ENCODE measurements at regions not wholly inside any gene's neighbourhood (a gene's known extent, or its start where the extent isn't known, plus 50 kb on each side); places are given as distances from the start of the nearest gene placed in this dataset.

- Histone ChIP-seq H3K27me3 (ENCODE audit: control insufficient read depth, insufficient read depth, low read length) (no peaks in the 10 kb centered on the region), H3K4me1 (ENCODE audit: control insufficient read depth, insufficient read depth, low read length) (no peaks in the 10 kb centered on the region)
- 75% methylated on average over 1 of the region's 6 CpGs for WGBS (ENCODE audit: insufficient coverage)
Measured at GRCh38 chr10:9621216-9621615, 1396.5 kb upstream of the CELF2 start.

GRCh38 chr10:9625304-9625703, 1392.4 kb upstream of the CELF2 start:
- H3K27ac ChIP-seq (ENCODE audit: low read depth, low read length), result no peak overlapping the region
- no peaks in the 10 kb centered on the region for H3K9me3 ChIP-seq (ENCODE audit: control insufficient read depth, insufficient read depth, low read length)
- no peaks in the 10 kb centered on the region for H3K36me3 ChIP-seq (ENCODE audit: control insufficient read depth, insufficient read depth, low read length)
- DNase-seq (ENCODE audit: low read depth in 4 of 6, low spot score in 6 of 6), result peak in 1 of 6 donors; percentile 59
- no peaks in the 10 kb centered on the region for H3K27me3 ChIP-seq (ENCODE audit: control insufficient read depth, insufficient read depth, low read length)
- no peak overlapping the region for H3K4me3 ChIP-seq (ENCODE audit: low read depth, low read length)
- H3K4me1 ChIP-seq (ENCODE audit: control insufficient read depth, insufficient read depth, low read length), result no peaks in the 10 kb centered on the region

More at GRCh38 chr10:9621216-9621615, 1396.5 kb upstream of the CELF2 start:
- no peak overlapping the region for H3K4me3 ChIP-seq (ENCODE audit: low read depth, low read length)
- no peaks in the 10 kb centered on the region for H3K9me3 ChIP-seq (ENCODE audit: control insufficient read depth, insufficient read depth, low read length)
- no peak for DNase-seq (ENCODE audit: low read depth in 4 of 6, low spot score in 6 of 6)
- H3K36me3 ChIP-seq (ENCODE audit: control insufficient read depth, insufficient read depth, low read length), result no peaks in the 10 kb centered on the region
- no peak overlapping the region for H3K27ac ChIP-seq (ENCODE audit: low read depth, low read length)

DNA sequence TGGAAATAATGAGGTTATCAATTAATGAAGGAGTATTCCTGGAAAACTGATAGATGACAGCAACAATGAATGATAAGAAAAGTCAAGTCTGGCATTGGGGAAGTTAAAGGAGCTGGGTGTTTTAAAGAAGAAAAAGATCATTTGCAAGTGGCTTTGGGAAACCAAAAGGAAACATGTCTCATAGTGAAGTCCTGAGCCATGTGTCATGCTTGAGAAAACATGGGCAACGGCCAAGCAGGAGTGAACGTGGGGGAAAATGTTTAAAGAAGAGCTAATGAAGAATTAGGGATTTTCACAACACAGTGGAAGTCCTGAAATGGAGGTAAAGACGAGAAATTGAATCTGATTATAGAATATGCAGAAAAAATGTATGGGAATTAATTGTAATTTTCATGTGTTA, 1383.2 kb upstream of the CELF2 start:
- 97% methylated on average over 3 of the region's 3 CpGs for WGBS (ENCODE audit: insufficient coverage)
- no peaks in the 10 kb centered on the region for H3K36me3 ChIP-seq (ENCODE audit: control insufficient read depth, insufficient read depth, low read length)

DNA sequence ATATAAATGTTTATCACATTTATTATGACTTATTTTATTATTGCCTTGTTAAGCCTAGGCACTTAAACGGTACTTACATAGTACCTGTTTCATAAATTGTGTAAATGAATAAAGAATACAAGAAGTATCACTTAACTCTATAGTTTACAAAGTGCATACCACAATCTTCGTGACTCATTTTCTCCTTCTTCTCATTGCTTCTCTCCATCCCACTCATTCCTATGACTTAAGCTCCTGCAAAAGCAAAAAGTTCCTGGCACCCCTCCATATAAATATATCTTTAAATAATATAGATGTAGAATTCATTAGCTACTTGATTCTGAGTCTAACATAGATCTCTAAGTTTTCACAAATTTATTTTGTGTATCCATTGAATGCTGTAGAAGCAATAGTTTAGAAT, 1382.0 kb upstream of the CELF2 start:
- no CpG with 5 or more reads among the region's 2 CpGs for WGBS (ENCODE audit: insufficient coverage)
- H3K4me1 ChIP-seq (ENCODE audit: control insufficient read depth, insufficient read depth, low read length), result no peaks in the 10 kb centered on the region
- no peak for DNase-seq (ENCODE audit: low read depth in 4 of 6, low spot score in 6 of 6)
- H3K9me3 ChIP-seq (ENCODE audit: control insufficient read depth, insufficient read depth, low read length), result no peaks in the 10 kb centered on the region
- H3K27me3 ChIP-seq (ENCODE audit: control insufficient read depth, insufficient read depth, low read length), result no peaks in the 10 kb centered on the region
- H3K4me3 ChIP-seq (ENCODE audit: low read depth, low read length), result no peak overlapping the region
- H3K27ac ChIP-seq (ENCODE audit: low read depth, low read length), result no peak overlapping the region
- H3K36me3 ChIP-seq (ENCODE audit: control insufficient read depth, insufficient read depth, low read length), result no peaks in the 10 kb centered on the region

More for the DNA sequence above, 1383.2 kb upstream of the CELF2 start:
- Histone ChIP-seq H3K27ac (ENCODE audit: low read depth, low read length) (no peak overlapping the region), H3K9me3 (ENCODE audit: control insufficient read depth, insufficient read depth, low read length) (no peaks in the 10 kb centered on the region), H3K4me1 (ENCODE audit: control insufficient read depth, insufficient read depth, low read length) (no peaks in the 10 kb centered on the region), H3K27me3 (ENCODE audit: control insufficient read depth, insufficient read depth, low read length) (no peaks in the 10 kb centered on the region), H3K4me3 (ENCODE audit: low read depth, low read length) (no peak overlapping the region)
- no peak for DNase-seq (ENCODE audit: low read depth in 4 of 6, low spot score in 6 of 6)

GRCh38 chr10:9636216-9636615, 1381.5 kb upstream of the CELF2 start:
- H3K27me3 ChIP-seq (ENCODE audit: control insufficient read depth, insufficient read depth, low read length), result no peaks in the 10 kb centered on the region
- H3K27ac ChIP-seq (ENCODE audit: low read depth, low read length), result no peak overlapping the region
- 60% methylated on average over 1 of the region's 2 CpGs for WGBS (ENCODE audit: insufficient coverage)
- H3K4me3 ChIP-seq (ENCODE audit: low read depth, low read length), result no peak overlapping the region
- no peak for DNase-seq (ENCODE audit: low read depth in 4 of 6, low spot score in 6 of 6)
- H3K4me1 ChIP-seq (ENCODE audit: control insufficient read depth, insufficient read depth, low read length), result no peaks in the 10 kb centered on the region
- H3K9me3 ChIP-seq (ENCODE audit: control insufficient read depth, insufficient read depth, low read length), result no peaks in the 10 kb centered on the region
- H3K36me3 ChIP-seq (ENCODE audit: control insufficient read depth, insufficient read depth, low read length), result no peaks in the 10 kb centered on the region

- Histone ChIP-seq H3K27me3 (ENCODE audit: control insufficient read depth, insufficient read depth, low read length) (no peaks in the 10 kb centered on the region), H3K9me3 (ENCODE audit: control insufficient read depth, insufficient read depth, low read length) (no peaks in the 10 kb centered on the region), H3K36me3 (ENCODE audit: control insufficient read depth, insufficient read depth, low read length) (no peaks in the 10 kb centered on the region), H3K27ac (ENCODE audit: low read depth, low read length) (no peak overlapping the region), H3K4me3 (ENCODE audit: low read depth, low read length) (no peak overlapping the region), H3K4me1 (ENCODE audit: control insufficient read depth, insufficient read depth, low read length) (no peaks in the 10 kb centered on the region)
- 80% methylated on average over 1 of the region's 1 CpG for WGBS (ENCODE audit: insufficient coverage)
- no peak for DNase-seq (ENCODE audit: low read depth in 4 of 6, low spot score in 6 of 6)
Measured at GRCh38 chr10:9643782-9644181, 1373.9 kb upstream of the CELF2 start.

- H3K27me3 ChIP-seq (ENCODE audit: control insufficient read depth, insufficient read depth, low read length), result no peaks in the 10 kb centered on the region
- no peak for DNase-seq (ENCODE audit: low read depth in 4 of 6, low spot score in 6 of 6)
- 89% methylated on average over 3 of the region's 3 CpGs for WGBS (ENCODE audit: insufficient coverage)
- no peak overlapping the region for H3K27ac ChIP-seq (ENCODE audit: low read depth, low read length)
- H3K4me1 ChIP-seq (ENCODE audit: control insufficient read depth, insufficient read depth, low read length), result no peaks in the 10 kb centered on the region
- no peak overlapping the region for H3K4me3 ChIP-seq (ENCODE audit: low read depth, low read length)
- no peaks in the 10 kb centered on the region for H3K36me3 ChIP-seq (ENCODE audit: control insufficient read depth, insufficient read depth, low read length)
- H3K9me3 ChIP-seq (ENCODE audit: control insufficient read depth, insufficient read depth, low read length), result no peaks in the 10 kb centered on the region
Measured at GRCh38 chr10:9645404-9645803, 1372.3 kb upstream of the CELF2 start.

- no peaks in the 10 kb centered on the region for H3K36me3 ChIP-seq (ENCODE audit: control insufficient read depth, insufficient read depth, low read length)
- no CpG with 5 or more reads among the region's 2 CpGs for WGBS (ENCODE audit: insufficient coverage)
- no peaks in the 10 kb centered on the region for H3K4me1 ChIP-seq (ENCODE audit: control insufficient read depth, insufficient read depth, low read length)
- H3K9me3 ChIP-seq (ENCODE audit: control insufficient read depth, insufficient read depth, low read length), result no peaks in the 10 kb centered on the region
- H3K27ac ChIP-seq (ENCODE audit: low read depth, low read length), result no peak overlapping the region
- no peaks in the 10 kb centered on the region for H3K27me3 ChIP-seq (ENCODE audit: control insufficient read depth, insufficient read depth, low read length)
- no peak overlapping the region for H3K4me3 ChIP-seq (ENCODE audit: low read depth, low read length)
- DNase-seq (ENCODE audit: low read depth in 4 of 6, low spot score in 6 of 6), result peak in 1 of 6 donors; percentile 76
Measured at GRCh38 chr10:9645928-9646600, 1371.6 kb upstream of the CELF2 start.

DNA sequence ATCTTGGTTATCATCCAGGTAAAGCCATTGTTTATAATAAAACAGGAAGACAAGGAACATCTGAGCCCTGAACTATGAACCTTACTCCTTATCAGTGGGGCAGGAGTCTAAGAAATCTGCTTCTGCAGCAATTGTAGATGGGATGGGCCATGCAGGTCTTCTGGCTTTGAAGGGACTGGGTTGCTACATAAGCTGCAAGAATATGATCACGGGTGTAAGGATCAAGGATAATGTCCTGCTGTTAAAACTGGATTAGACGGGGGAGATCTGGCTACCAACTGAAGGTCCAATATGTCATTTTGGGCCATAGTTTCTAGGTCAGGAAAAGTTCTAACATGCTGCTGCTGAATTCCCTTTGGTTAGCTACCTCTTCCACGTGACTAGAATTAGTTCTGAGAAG, 1363.4 kb upstream of the CELF2 start:
- no peak for DNase-seq (ENCODE audit: low read depth in 4 of 6, low spot score in 6 of 6)
- Histone ChIP-seq H3K9me3 (ENCODE audit: control insufficient read depth, insufficient read depth, low read length) (no peaks in the 10 kb centered on the region), H3K36me3 (ENCODE audit: control insufficient read depth, insufficient read depth, low read length) (no peaks in the 10 kb centered on the region), H3K27ac (ENCODE audit: low read depth, low read length) (no peak overlapping the region), H3K4me3 (ENCODE audit: low read depth, low read length) (no peak overlapping the region), H3K27me3 (ENCODE audit: control insufficient read depth, insufficient read depth, low read length) (no peaks in the 10 kb centered on the region), H3K4me1 (ENCODE audit: control insufficient read depth, insufficient read depth, low read length) (no peaks in the 10 kb centered on the region)
- WGBS (ENCODE audit: insufficient coverage), result 100% methylated on average over 2 of the region's 3 CpGs

DNA sequence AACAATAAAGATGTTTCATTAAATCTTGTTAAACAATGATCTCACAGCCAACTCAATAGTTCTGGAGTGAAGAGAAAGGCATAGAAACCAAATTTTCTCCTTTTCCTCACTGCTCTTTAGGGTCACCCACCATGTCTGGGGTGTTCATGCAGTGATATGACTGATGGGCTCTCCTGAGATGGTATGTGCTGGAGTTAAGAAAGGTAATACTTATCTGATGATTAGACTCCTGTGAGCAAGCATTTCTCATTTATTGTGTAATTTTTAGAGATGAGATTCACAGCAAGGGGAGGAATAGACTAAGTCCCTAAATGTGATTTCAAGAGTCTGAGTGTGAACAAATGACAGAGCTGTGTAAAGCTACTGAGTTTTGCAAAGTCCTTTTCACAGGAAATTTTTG, 1361.3 kb upstream of the CELF2 start:
- Histone ChIP-seq H3K36me3 (ENCODE audit: control insufficient read depth, insufficient read depth, low read length) (no peaks in the 10 kb centered on the region), H3K27me3 (ENCODE audit: control insufficient read depth, insufficient read depth, low read length) (no peaks in the 10 kb centered on the region), H3K4me3 (ENCODE audit: low read depth, low read length) (no peak overlapping the region), H3K27ac (ENCODE audit: low read depth, low read length) (no peak overlapping the region), H3K4me1 (ENCODE audit: control insufficient read depth, insufficient read depth, low read length) (no peaks in the 10 kb centered on the region), H3K9me3 (ENCODE audit: control insufficient read depth, insufficient read depth, low read length) (no peaks in the 10 kb centered on the region)
- DNase-seq (ENCODE audit: low read depth in 4 of 6, low spot score in 6 of 6), result no peak
